HCT116 (cell line): ENCODE measurements at regions not wholly inside any gene's neighbourhood (a gene's known extent, or its start where the extent isn't known, plus 50 kb on each side); places are given as distances from the start of the nearest gene placed in this dataset.

Experiments
- ATAC-seq: fragments of 200-7000 bp; cut with Tn5 transposase; 2 replicates; pipeline ENCODE4 v1.9.1; 2020; ENCODE audit warnings: mild to moderate bottlenecking, moderate library complexity
- BruUV-seq: library from RNA; stranded (reverse); fragments of 400-500 nt; replicated peaks from 2 replicates; lab custom pipeline; 2021; lab: Mats Ljungman, UMichigan
- CTCF ChIA-PET: fragments of 300-600 bp; sonication (Branson Sonifier 250); formaldehyde crosslinking; loops from one replicate; lab custom pipeline; 2021; ENCODE audit warnings: antibody characterized with exemption; lab: Charles Lee
- POLR2A ChIA-PET: fragments of 300-600, 350-600 bp; sonication (Branson Sonifier 250); formaldehyde crosslinking; loops from one replicate; lab custom pipeline; 2021; ENCODE audit warnings: antibody characterized with exemption; lab: Charles Lee
- RAD21 ChIA-PET, 2 experiments: fragments of 300-600 bp; sonication (Branson Sonifier 250); formaldehyde crosslinking; loops; one replicate each; lab custom pipeline; 2023; ENCODE audit warnings: low total read pairs in 2 of 2; ENCODE audit not compliant: uncharacterized antibody in 2 of 2, unreplicated experiment in 2 of 2, low non-redundant PET in 1 of 2; lab: Charles Lee
- DNase-seq: peaks from one replicate; pipeline ENCODE4 v3.0.0-alpha.2; 2010; ENCODE audit warnings: low read depth, low spot score
- H2AFZ ChIP-seq: fragments of 200-600 bp; shearing (Covaris generic), sonication (generic); 2 replicates; pipeline ENCODE4 v1.6.1; 2017; ENCODE audit warnings: low read depth, mixed run types, mixed read lengths, antibody characterized with exemption, low read length; ENCODE audit not compliant: poor library complexity, severe bottlenecking
- H3K27ac ChIP-seq: 2 replicates; pipeline ENCODE4 v1.5.1; 2012; ENCODE audit warnings: low read depth, low read length
- H3K27me3 ChIP-seq: fragments of 200-600 bp; sonication (generic); 2 replicates; pipeline ENCODE4 v1.6.1; 2016; ENCODE audit warnings: mixed run types, low read length, mixed read lengths; ENCODE audit not compliant: insufficient read depth
- H3K36me3 ChIP-seq, 2 experiments: fragments of 200-500 bp in 1 of 2; fragments of 200-600 bp in 1 of 2; sonication (Bioruptor generic) in 1 of 2; sonication (generic) in 1 of 2; 2 replicates each; pipeline versions ENCODE4 v1.5.1 to v1.6.1; 2014 to 2016; ENCODE audit warnings: low read length in 2 of 2, inconsistent platforms in 1 of 2, mixed read lengths in 1 of 2, mixed run types in 1 of 2; ENCODE audit not compliant: insufficient read depth in 2 of 2, control insufficient read depth in 1 of 2
- H3K4me1 ChIP-seq, 2 experiments: fragments of 200-600 bp in 1 of 2; sonication (generic) in 1 of 2; 2 replicates each; pipeline versions ENCODE4 v1.5.1 to v1.6.1; 2012 to 2017; ENCODE audit warnings: low read length in 2 of 2, inconsistent platforms in 1 of 2, mild to moderate bottlenecking in 1 of 2, mixed read lengths in 1 of 2, mixed run types in 1 of 2, moderate library complexity in 1 of 2; ENCODE audit not compliant: insufficient read depth in 2 of 2, control insufficient read depth in 1 of 2
- H3K4me2 ChIP-seq: fragments of 200-600 bp; sonication (generic); 2 replicates; pipeline ENCODE4 v1.6.1; 2017; ENCODE audit warnings: mixed run types, low read length, mixed read lengths
- H3K4me3 ChIP-seq, 2 experiments: fragments of 200-600 bp in 1 of 2; sonication (generic) in 1 of 2; replicated peaks in 1 of 2; 2 replicates each; pipeline ENCODE4 v1.5.1; 2011 to 2016; ENCODE audit warnings: low read length in 2 of 2, control low read depth in 1 of 2, low read depth in 1 of 2, mild to moderate bottlenecking in 1 of 2, mixed read lengths in 1 of 2, mixed run types in 1 of 2
- H3K79me2 ChIP-seq: fragments of 200-600 bp; sonication (generic); 2 replicates; pipeline ENCODE4 v1.6.1; 2017; ENCODE audit warnings: mild to moderate bottlenecking, mixed run types, low read length, moderate library complexity, mixed read lengths; ENCODE audit not compliant: insufficient read depth
- H3K9ac ChIP-seq: fragments of 200-600 bp; sonication (generic); 2 replicates; pipeline ENCODE4 v1.6.1; 2016; ENCODE audit warnings: low read length, mixed read lengths
- H3K9me2 ChIP-seq: fragments of 200-600 bp; sonication (generic), shearing (Covaris generic); 2 replicates; pipeline ENCODE4 v1.6.1; 2017; ENCODE audit warnings: mixed run types, mild to moderate bottlenecking, moderate library complexity; ENCODE audit not compliant: insufficient read depth
- H3K9me3 ChIP-seq, 2 experiments: fragments of 200-500 bp in 1 of 2; fragments of 200-600 bp in 1 of 2; sonication (Bioruptor generic) in 1 of 2; sonication (generic) in 1 of 2; 2 replicates each; pipeline ENCODE4 v1.6.1; 2014 to 2017; ENCODE audit warnings: low read length in 2 of 2, mixed read lengths in 2 of 2, inconsistent platforms in 1 of 2, low read depth in 1 of 2, mild to moderate bottlenecking in 1 of 2, mixed run types in 1 of 2, moderate library complexity in 1 of 2; ENCODE audit not compliant: control insufficient read depth in 1 of 2, insufficient read depth in 1 of 2
- H4K20me1 ChIP-seq: fragments of 200-600 bp; sonication (generic), shearing (Covaris generic); 2 replicates; pipeline ENCODE4 v1.6.1; 2017; ENCODE audit warnings: mixed run types, mild to moderate bottlenecking, moderate library complexity; ENCODE audit not compliant: insufficient read depth
- ATF3 ChIP-seq: IDR thresholded peaks from 2 replicates; pipeline ENCODE4 v1.6.1; 2012
- EGR1 ChIP-seq: IDR thresholded peaks from 2 replicates; pipeline ENCODE4 v1.6.1; 2012; ENCODE audit warnings: low read depth
- ELF1 ChIP-seq: IDR thresholded peaks from 2 replicates; pipeline ENCODE4 v1.6.1; 2012; ENCODE audit warnings: low read depth, borderline replicate concordance
- EZH2 ChIP-seq: fragments of 200-600 bp; sonication (generic); IDR thresholded peaks from 2 replicates; pipeline ENCODE4 v1.6.1; 2017; ENCODE audit warnings: antibody characterized with exemption, mixed run types
- EZH2phosphoT487 ChIP-seq: fragments of 200-600 bp; IDR thresholded peaks from 2 replicates; pipeline ENCODE4 v1.6.1; 2018; ENCODE audit warnings: antibody characterized with exemption, borderline replicate concordance
- FOSL1 ChIP-seq: IDR thresholded peaks from 2 replicates; pipeline ENCODE4 v1.6.1; 2012; ENCODE audit warnings: low read depth
- MAX ChIP-seq: IDR thresholded peaks from 2 replicates; pipeline ENCODE4 v1.6.1; 2012
- POLR2AphosphoS5 ChIP-seq: IDR thresholded peaks from 2 replicates; pipeline ENCODE4 v1.6.1; 2011; ENCODE audit warnings: mild to moderate bottlenecking, low read depth, low read length, moderate library complexity
- RAD21 ChIP-seq: IDR thresholded peaks from 2 replicates; pipeline ENCODE4 v1.6.1; 2012; ENCODE audit warnings: low read depth, mild to moderate bottlenecking
- SIN3A ChIP-seq: IDR thresholded peaks from 2 replicates; pipeline ENCODE4 v1.6.1; 2012; ENCODE audit warnings: low read depth
- SP1 ChIP-seq: IDR thresholded peaks from 2 replicates; pipeline ENCODE4 v1.6.1; 2012; ENCODE audit warnings: low read depth
- SRF ChIP-seq: IDR thresholded peaks from 2 replicates; pipeline ENCODE4 v1.6.1; 2012; ENCODE audit warnings: low read depth
- TCF7L2 ChIP-seq: IDR thresholded peaks from 2 replicates; pipeline ENCODE4 v1.7.0; 2011; ENCODE audit warnings: borderline replicate concordance, inconsistent platforms; ENCODE audit not compliant: insufficient read depth, insufficient read length; ENCODE audit errors: extremely low read depth
- YY1 ChIP-seq: IDR thresholded peaks from 2 replicates; pipeline ENCODE4 v1.6.1; 2011; ENCODE audit warnings: low read length, low read depth, moderate library complexity, mild to moderate bottlenecking; ENCODE audit not compliant: insufficient replicate concordance; ENCODE audit errors: extremely low read depth
- ZNF274 ChIP-seq: fragments of 200-500 bp; sonication (Bioruptor generic); IDR thresholded peaks from 2 replicates; pipeline ENCODE4 v1.6.1; 2014; ENCODE audit warnings: mild to moderate bottlenecking, low read depth, low read length, inconsistent platforms
- intact Hi-C: fragments of 100-400 bp; cut with micrococcal nuclease; formaldehyde crosslinking; loops from 2 replicates; pipeline ENCODE4 v1.10.0; 2022
- TF ChIP-seq, protein P1 (sequence below), 3 experiments: fragments of 200-600 bp in 1 of 3; sonication (generic) in 1 of 3; IDR thresholded peaks in 2 of 3; conservative IDR thresholded peaks in 1 of 3; 2 replicates each; pipeline ENCODE4 v1.5.1; 2012 to 2017; ENCODE audit warnings: low read depth in 2 of 3, low read length in 2 of 3, antibody characterized with exemption in 1 of 3, borderline replicate concordance in 1 of 3, control low read depth in 1 of 3, mild to moderate bottlenecking in 1 of 3, mixed read lengths in 1 of 3, mixed run types in 1 of 3, moderate library complexity in 1 of 3; ENCODE audit not compliant: insufficient read depth in 1 of 3
- TF ChIP-seq, protein P2 (sequence below): IDR thresholded peaks from 2 replicates; pipeline ENCODE4 v1.6.1; 2012; ENCODE audit warnings: low read depth
- TF ChIP-seq, protein P3 (sequence below): IDR thresholded peaks from 2 replicates; pipeline ENCODE4 v1.6.1; 2011; ENCODE audit warnings: mild to moderate bottlenecking, low read length, moderate library complexity; ENCODE audit not compliant: insufficient replicate concordance; ENCODE audit errors: extremely low read depth

DNA sequence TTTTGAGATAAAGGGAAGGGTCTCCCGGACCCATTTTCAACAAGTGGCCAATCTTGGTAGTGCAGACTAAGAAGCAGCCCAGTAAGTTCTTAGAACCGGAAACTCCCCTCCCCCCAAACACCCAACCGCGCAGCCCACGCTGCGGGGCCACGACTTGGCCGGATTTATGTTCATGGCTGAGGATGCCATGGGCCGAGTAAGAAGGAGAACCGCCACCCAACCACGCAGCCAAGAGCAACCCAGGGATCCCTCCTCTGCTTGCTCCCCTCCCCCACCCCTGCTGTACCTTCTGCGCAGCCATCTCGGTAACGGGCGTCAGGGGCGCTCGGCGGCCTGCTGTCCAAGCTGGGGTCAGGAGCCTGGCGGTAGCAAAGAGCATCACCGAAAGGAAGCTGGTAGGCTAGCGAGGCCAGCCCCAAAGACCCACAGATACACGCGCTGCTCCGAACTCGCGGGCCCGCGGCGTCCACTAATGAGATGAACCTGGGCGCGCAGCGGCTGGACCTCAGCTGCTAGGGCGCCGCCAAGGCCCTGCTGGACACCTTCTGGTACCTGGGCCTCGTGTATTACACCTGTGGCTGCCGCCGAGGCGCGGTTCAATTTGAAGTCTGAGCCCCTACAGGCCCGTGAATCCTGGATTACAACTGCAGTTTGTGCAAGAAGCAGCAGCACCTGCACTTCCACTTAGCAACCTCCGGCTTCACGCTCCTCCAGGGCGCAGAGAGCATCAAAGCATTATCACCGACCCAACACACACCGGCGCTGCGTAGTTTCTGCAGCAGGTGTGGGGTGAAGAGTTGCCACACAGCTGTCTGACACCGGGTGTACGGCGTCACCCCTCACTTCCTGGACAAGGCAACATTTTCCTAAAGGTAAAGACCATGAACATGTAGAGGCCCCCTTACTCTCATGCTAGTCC lies 63.4 kb downstream of the NUDT10 start:
- RAD21 ChIA-PET = no interaction called here
- ATAC-seq = no peak
- Histone ChIP-seq H3K4me3 (no peak overlapping the region), H3K27ac (no peak overlapping the region)
- TF ChIP-seq EZH2phosphoT487 (no peak), ATF3 (no peak), ZNF274 (no peak), ELF1 (no peak), EGR1 (no peak), POLR2AphosphoS5 (no peak), MAX (no peak), FOSL1 (no peak), YY1 (no peak), SIN3A (no peak), RAD21 (no peak), SRF (no peak), SP1 (no peak), TCF7L2 (no peak), EZH2 (no peak)
- TF ChIP-seq, protein P1, sequence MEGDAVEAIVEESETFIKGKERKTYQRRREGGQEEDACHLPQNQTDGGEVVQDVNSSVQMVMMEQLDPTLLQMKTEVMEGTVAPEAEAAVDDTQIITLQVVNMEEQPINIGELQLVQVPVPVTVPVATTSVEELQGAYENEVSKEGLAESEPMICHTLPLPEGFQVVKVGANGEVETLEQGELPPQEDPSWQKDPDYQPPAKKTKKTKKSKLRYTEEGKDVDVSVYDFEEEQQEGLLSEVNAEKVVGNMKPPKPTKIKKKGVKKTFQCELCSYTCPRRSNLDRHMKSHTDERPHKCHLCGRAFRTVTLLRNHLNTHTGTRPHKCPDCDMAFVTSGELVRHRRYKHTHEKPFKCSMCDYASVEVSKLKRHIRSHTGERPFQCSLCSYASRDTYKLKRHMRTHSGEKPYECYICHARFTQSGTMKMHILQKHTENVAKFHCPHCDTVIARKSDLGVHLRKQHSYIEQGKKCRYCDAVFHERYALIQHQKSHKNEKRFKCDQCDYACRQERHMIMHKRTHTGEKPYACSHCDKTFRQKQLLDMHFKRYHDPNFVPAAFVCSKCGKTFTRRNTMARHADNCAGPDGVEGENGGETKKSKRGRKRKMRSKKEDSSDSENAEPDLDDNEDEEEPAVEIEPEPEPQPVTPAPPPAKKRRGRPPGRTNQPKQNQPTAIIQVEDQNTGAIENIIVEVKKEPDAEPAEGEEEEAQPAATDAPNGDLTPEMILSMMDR (IDR thresholded peaks at IDR 0.05 in 2 of 3, conservative IDR thresholded peaks at IDR 0.05 in 1 of 3; ENCODE audit: borderline replicate concordance in 1 of 3, insufficient read depth in 1 of 3, low read depth in 2 of 3, low read length in 2 of 3) = no peak
- TF ChIP-seq, protein P2, sequence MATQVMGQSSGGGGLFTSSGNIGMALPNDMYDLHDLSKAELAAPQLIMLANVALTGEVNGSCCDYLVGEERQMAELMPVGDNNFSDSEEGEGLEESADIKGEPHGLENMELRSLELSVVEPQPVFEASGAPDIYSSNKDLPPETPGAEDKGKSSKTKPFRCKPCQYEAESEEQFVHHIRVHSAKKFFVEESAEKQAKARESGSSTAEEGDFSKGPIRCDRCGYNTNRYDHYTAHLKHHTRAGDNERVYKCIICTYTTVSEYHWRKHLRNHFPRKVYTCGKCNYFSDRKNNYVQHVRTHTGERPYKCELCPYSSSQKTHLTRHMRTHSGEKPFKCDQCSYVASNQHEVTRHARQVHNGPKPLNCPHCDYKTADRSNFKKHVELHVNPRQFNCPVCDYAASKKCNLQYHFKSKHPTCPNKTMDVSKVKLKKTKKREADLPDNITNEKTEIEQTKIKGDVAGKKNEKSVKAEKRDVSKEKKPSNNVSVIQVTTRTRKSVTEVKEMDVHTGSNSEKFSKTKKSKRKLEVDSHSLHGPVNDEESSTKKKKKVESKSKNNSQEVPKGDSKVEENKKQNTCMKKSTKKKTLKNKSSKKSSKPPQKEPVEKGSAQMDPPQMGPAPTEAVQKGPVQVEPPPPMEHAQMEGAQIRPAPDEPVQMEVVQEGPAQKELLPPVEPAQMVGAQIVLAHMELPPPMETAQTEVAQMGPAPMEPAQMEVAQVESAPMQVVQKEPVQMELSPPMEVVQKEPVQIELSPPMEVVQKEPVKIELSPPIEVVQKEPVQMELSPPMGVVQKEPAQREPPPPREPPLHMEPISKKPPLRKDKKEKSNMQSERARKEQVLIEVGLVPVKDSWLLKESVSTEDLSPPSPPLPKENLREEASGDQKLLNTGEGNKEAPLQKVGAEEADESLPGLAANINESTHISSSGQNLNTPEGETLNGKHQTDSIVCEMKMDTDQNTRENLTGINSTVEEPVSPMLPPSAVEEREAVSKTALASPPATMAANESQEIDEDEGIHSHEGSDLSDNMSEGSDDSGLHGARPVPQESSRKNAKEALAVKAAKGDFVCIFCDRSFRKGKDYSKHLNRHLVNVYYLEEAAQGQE = no peak
- TF ChIP-seq, protein P3, sequence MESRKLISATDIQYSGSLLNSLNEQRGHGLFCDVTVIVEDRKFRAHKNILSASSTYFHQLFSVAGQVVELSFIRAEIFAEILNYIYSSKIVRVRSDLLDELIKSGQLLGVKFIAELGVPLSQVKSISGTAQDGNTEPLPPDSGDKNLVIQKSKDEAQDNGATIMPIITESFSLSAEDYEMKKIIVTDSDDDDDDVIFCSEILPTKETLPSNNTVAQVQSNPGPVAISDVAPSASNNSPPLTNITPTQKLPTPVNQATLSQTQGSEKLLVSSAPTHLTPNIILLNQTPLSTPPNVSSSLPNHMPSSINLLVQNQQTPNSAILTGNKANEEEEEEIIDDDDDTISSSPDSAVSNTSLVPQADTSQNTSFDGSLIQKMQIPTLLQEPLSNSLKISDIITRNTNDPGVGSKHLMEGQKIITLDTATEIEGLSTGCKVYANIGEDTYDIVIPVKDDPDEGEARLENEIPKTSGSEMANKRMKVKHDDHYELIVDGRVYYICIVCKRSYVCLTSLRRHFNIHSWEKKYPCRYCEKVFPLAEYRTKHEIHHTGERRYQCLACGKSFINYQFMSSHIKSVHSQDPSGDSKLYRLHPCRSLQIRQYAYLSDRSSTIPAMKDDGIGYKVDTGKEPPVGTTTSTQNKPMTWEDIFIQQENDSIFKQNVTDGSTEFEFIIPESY = no peak
- TF ChIP-seq, all 23 proteins: peak for 0
- no peak overlapping the region for H3K4me2 ChIP-seq
- no peaks in the 10 kb centered on the region for H3K36me3 ChIP-seq
- H3K9me3 ChIP-seq = no peaks in the 10 kb centered on the region
- no peaks in the 10 kb centered on the region for H3K27me3 ChIP-seq
- intact Hi-C loops = no loop called here
- no peaks in the 10 kb centered on the region for H3K4me1 ChIP-seq
- ChIA-PET CTCF (no interaction called here), POLR2A (no interaction called here)
- no TSS peak for BruUV-seq
- DNase-seq = no peak
- no peaks in the 10 kb centered on the region for H4K20me1 ChIP-seq
- no peaks in the 10 kb centered on the region for H3K9me2 ChIP-seq
- no peak overlapping the region for H2AFZ ChIP-seq
- H3K79me2 ChIP-seq = no peaks in the 10 kb centered on the region
- H3K9ac ChIP-seq = no peak overlapping the region
